IMR-90 (cell line): ENCODE measurements at regions not wholly inside any gene's neighbourhood (a gene's known extent, or its start where the extent isn't known, plus 50 kb on each side); places are given as distances from the start of the nearest gene placed in this dataset.

Experiments used
- ATAC-seq: fragments of 200-7000 bp; cut with Tn5 transposase; 2 replicates; pipeline ENCODE4 v1.9.1; 2020; ENCODE audit warnings: low read depth, mild to moderate bottlenecking, moderate library complexity
- BruUV-seq: library from RNA; stranded (reverse); fragments of 400-500 nt; replicated peaks from 2 replicates; lab custom pipeline; 2021; lab: Mats Ljungman, UMichigan
- CTCF ChIA-PET: fragments of 300-600 bp; formaldehyde crosslinking; extraction: SDS; loops from one replicate; lab custom pipeline; 2021; ENCODE audit warnings: antibody characterized with exemption; lab: Yijun Ruan, JAX
- POLR2A ChIA-PET: fragments of 300-600 bp; sonication (Branson Sonifier 250); formaldehyde crosslinking; loops from one replicate; lab custom pipeline; 2022; ENCODE audit warnings: antibody characterized with exemption; ENCODE audit not compliant: unreplicated experiment; lab: Charles Lee
- DNase-seq: peaks from one replicate; pipeline ENCODE4 v3.0.0; 2013
- H2AFZ ChIP-seq: replicated peaks from 2 replicates; pipeline ENCODE3; 2013; ENCODE audit warnings: low read length, mild to moderate bottlenecking; ENCODE audit not compliant: poor library complexity
- H2AK5ac ChIP-seq: 2 replicates; pipeline ENCODE4 v1.6.1; 2013; ENCODE audit warnings: low read depth, low read length, inconsistent platforms
- H2AK9ac ChIP-seq: replicated peaks from 2 replicates; pipeline ENCODE3; 2013; ENCODE audit warnings: mild to moderate bottlenecking, low read depth, low read length, moderate library complexity; ENCODE audit not compliant: poor library complexity
- H2BK120ac ChIP-seq: 2 replicates; pipeline ENCODE4 v1.6.1; 2013; ENCODE audit warnings: low read depth, low read length, inconsistent platforms
- H2BK15ac ChIP-seq: 3 replicates; pipeline ENCODE4 v1.6.1; 2013; ENCODE audit warnings: low read depth, low read length, inconsistent platforms
- H2BK20ac ChIP-seq: 2 replicates; pipeline ENCODE4 v1.6.1; 2013; ENCODE audit warnings: low read depth, mild to moderate bottlenecking, inconsistent platforms, low read length, moderate library complexity
- H2BK5ac ChIP-seq: 2 replicates; pipeline ENCODE4 v1.6.1; 2013; ENCODE audit warnings: mild to moderate bottlenecking, low read depth, low read length, inconsistent platforms; ENCODE audit not compliant: poor library complexity, severe bottlenecking
- H3K14ac ChIP-seq: replicated peaks from 2 replicates; pipeline ENCODE4 v1.6.1; 2013; ENCODE audit warnings: low read depth, low read length, inconsistent platforms
- H3K18ac ChIP-seq: 2 replicates; pipeline ENCODE4 v1.6.1; 2013; ENCODE audit warnings: low read depth, low read length, control low read depth
- H3K23ac ChIP-seq: 2 replicates; pipeline ENCODE4 v1.6.1; 2013; ENCODE audit warnings: low read depth, low read length, inconsistent platforms
- H3K27ac ChIP-seq: 2 replicates; pipeline ENCODE4 v1.5.1; 2013; ENCODE audit warnings: mild to moderate bottlenecking, control low read depth, low read length; ENCODE audit not compliant: insufficient read depth
- H3K27me3 ChIP-seq: 2 replicates; pipeline ENCODE4 v1.6.1; 2013; ENCODE audit warnings: low read length; ENCODE audit not compliant: control insufficient read depth, insufficient read depth
- H3K36me3 ChIP-seq: 2 replicates; pipeline ENCODE4 v1.6.1; 2013; ENCODE audit warnings: low read length, mixed read lengths; ENCODE audit not compliant: control insufficient read depth, insufficient read depth
- H3K4ac ChIP-seq: 2 replicates; pipeline ENCODE4 v1.6.1; 2013; ENCODE audit warnings: low read depth, low read length, inconsistent platforms
- H3K4me1 ChIP-seq: 2 replicates; pipeline ENCODE4 v1.6.1; 2013; ENCODE audit warnings: low read length, mixed read lengths; ENCODE audit not compliant: control insufficient read depth, insufficient read depth
- H3K4me2 ChIP-seq: 2 replicates; pipeline ENCODE4 v1.6.1; 2013; ENCODE audit warnings: low read depth, mild to moderate bottlenecking, control low read depth, low read length, moderate library complexity
- H3K4me3 ChIP-seq: 2 replicates; pipeline ENCODE4 v1.5.1; 2013; ENCODE audit warnings: low read depth, mild to moderate bottlenecking, control low read depth, low read length, moderate library complexity; ENCODE audit not compliant: insufficient read depth
- H3K56ac ChIP-seq: 2 replicates; pipeline ENCODE4 v1.6.1; 2013; ENCODE audit warnings: low read length, inconsistent platforms; ENCODE audit not compliant: insufficient read depth; ENCODE audit errors: extremely low read depth
- H3K79me1 ChIP-seq, 2 experiments: 2 replicates each; pipeline ENCODE4 v1.6.1; 2013; ENCODE audit warnings: low read length in 2 of 2, inconsistent platforms in 1 of 2, low read depth in 1 of 2
- H3K9ac ChIP-seq: 2 replicates; pipeline ENCODE4 v1.6.1; 2013; ENCODE audit warnings: low read depth, low read length, control low read depth
- H3K9me1 ChIP-seq: 2 replicates; pipeline ENCODE4 v1.6.1; 2013; ENCODE audit warnings: low read length, inconsistent platforms; ENCODE audit not compliant: insufficient read depth
- H3K9me3 ChIP-seq: 2 replicates; pipeline ENCODE4 v1.6.1; 2013; ENCODE audit warnings: low read length; ENCODE audit not compliant: control insufficient read depth, insufficient read depth
- H4K20me1 ChIP-seq: 2 replicates; pipeline ENCODE4 v1.6.1; 2013; ENCODE audit warnings: low read length, inconsistent platforms; ENCODE audit not compliant: insufficient read depth
- H4K5ac ChIP-seq: 2 replicates; pipeline ENCODE4 v1.6.1; 2013; ENCODE audit warnings: mild to moderate bottlenecking, low read depth, low read length, control low read depth
- H4K8ac ChIP-seq, 2 experiments: 2 replicates each; pipeline ENCODE4 v1.6.1; 2013; ENCODE audit warnings: low read depth in 2 of 2, low read length in 2 of 2, control low read depth in 1 of 2, inconsistent platforms in 1 of 2
- H4K91ac ChIP-seq: 2 replicates; pipeline ENCODE4 v1.6.1; 2013; ENCODE audit warnings: low read depth, low read length, inconsistent platforms; ENCODE audit not compliant: insufficient read depth
- CEBPB ChIP-seq: IDR thresholded peaks from 2 replicates; pipeline ENCODE4 v1.6.1; 2012; ENCODE audit warnings: low read depth, low read length, improper control_type of control experiment
- CHD1 ChIP-seq: IDR thresholded peaks from 2 replicates; pipeline ENCODE4 v1.6.1; 2012; ENCODE audit warnings: low read depth, low read length, improper control_type of control experiment
- CTCF ChIP-seq: conservative IDR thresholded peaks from 2 replicates; pipeline ENCODE4 v1.5.1; 2012; ENCODE audit warnings: mild to moderate bottlenecking, low read depth, low read length, improper control_type of control experiment
- FOS ChIP-seq: fragments of 150-350 bp; IDR thresholded peaks from 2 replicates; pipeline ENCODE4 v1.6.1; 2016; ENCODE audit warnings: low read depth, low read length
- MAFK ChIP-seq: IDR thresholded peaks from 2 replicates; pipeline ENCODE4 v1.6.1; 2012; ENCODE audit warnings: low read depth, low read length, improper control_type of control experiment
- MAZ ChIP-seq: IDR thresholded peaks from 2 replicates; pipeline ENCODE4 v1.6.1; 2012; ENCODE audit warnings: low read depth, mild to moderate bottlenecking, low read length, improper control_type of control experiment, moderate library complexity, borderline replicate concordance
- MXI1 ChIP-seq: IDR thresholded peaks from 2 replicates; pipeline ENCODE4 v1.6.1; 2012; ENCODE audit warnings: low read depth, mild to moderate bottlenecking, low read length, moderate library complexity, borderline replicate concordance
- NFE2L2 ChIP-seq: fragments of 150-350 bp; IDR thresholded peaks from 2 replicates; pipeline ENCODE4 v1.6.1; 2016; ENCODE audit warnings: low read depth, mild to moderate bottlenecking, low read length
- POLR2A ChIP-seq: IDR thresholded peaks from 2 replicates; pipeline ENCODE4 v1.6.1; 2012; ENCODE audit warnings: mild to moderate bottlenecking, low read depth, low read length
- RAD21 ChIP-seq: IDR thresholded peaks from 2 replicates; pipeline ENCODE4 v1.6.1; 2012; ENCODE audit warnings: low read length, improper control_type of control experiment
- SMC3 ChIP-seq: fragments of 150-350 bp; IDR thresholded peaks from 2 replicates; pipeline ENCODE4 v1.6.1; 2016; ENCODE audit warnings: low read depth, mild to moderate bottlenecking, antibody characterized with exemption, low read length, moderate library complexity
- WGBS, 2 experiments: methylation state at CpG; one replicate each; pipeline versions ENCODE4 v1.1.5 to v1.1.7; 2013; ENCODE audit warnings: missing lambda C conversion rate in 2 of 2; ENCODE audit not compliant: insufficient read length in 1 of 2; ENCODE audit errors: extremely low coverage in 2 of 2; 5-methylcytosine and 5-hydroxymethylcytosine counted together
- dilution Hi-C: fragments of 300-500 bp; cut with HindIII; formaldehyde crosslinking; loops from one replicate; pipeline ENCODE4 v1.14.3; 2018; ENCODE audit warnings: low sequenced_read_pairs; ENCODE audit not compliant: unreplicated experiment
- in situ Hi-C: fragments of 300-500 bp; cut with MboI; formaldehyde crosslinking; loops from 3 replicates; pipeline ENCODE4 v1.14.3; 2019; ENCODE audit warnings: low sequenced_read_pairs, inconsistent platforms, mixed read lengths
- intact Hi-C: fragments of 100-400 bp; cut with micrococcal nuclease; formaldehyde crosslinking; loops from 2 replicates; pipeline ENCODE4 v1.10.0; 2022
- TF ChIP-seq, protein P1 (sequence below): fragments of 150-350 bp; IDR thresholded peaks from 2 replicates; pipeline ENCODE4 v1.6.1; 2017; ENCODE audit warnings: mild to moderate bottlenecking, antibody characterized with exemption, low read length, low read depth
- TF ChIP-seq, protein P2 (sequence below): fragments of 150-350 bp; IDR thresholded peaks from 2 replicates; pipeline ENCODE4 v1.6.1; 2016; ENCODE audit warnings: low read depth, mild to moderate bottlenecking, low read length, moderate library complexity, borderline replicate concordance

DNA sequence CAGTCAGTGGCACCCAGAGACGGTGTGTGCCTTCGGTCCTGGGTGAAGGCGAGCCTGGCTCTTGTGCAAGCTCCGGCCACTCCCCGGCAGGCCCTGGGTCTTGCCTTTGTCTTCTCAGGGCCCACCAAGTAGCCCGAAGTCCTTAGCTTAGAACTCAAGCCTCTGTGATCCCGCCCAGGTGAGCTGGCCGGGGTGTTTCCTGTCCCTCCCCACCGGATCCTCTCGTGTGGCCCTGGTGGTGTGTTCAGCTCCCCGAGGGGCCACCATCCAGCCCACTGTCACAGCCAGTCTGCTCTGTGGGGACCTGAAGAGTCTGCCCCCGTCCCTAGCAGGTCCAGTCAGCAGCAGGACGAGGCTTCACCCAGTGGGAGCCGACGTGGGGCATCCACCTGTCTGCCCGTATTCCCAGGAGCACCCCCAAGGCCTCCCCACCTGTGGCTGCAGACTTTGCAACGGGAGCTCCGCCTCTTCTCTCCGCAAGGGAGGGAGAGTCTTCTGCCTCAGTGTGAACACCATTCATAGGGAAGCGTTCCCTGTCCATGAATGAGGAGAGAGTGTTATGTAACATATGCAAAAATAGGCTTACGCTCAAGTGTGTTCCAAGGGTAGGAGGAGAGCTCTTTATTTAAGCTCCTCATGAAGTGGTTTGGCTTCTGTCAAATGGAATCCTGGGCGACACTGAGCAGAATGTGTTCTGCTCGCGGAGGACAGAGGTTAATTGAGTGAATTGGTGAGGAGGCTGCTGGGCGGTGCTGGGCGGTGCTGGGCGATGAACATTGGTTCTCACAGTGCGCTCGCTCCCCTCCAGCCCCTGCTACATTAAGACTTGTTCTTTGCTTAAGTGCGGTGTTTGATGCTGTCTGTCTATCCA is 108.9 kb downstream of the CRYAA start (continued):
- TF ChIP-seq FOS, result no peak

DNA sequence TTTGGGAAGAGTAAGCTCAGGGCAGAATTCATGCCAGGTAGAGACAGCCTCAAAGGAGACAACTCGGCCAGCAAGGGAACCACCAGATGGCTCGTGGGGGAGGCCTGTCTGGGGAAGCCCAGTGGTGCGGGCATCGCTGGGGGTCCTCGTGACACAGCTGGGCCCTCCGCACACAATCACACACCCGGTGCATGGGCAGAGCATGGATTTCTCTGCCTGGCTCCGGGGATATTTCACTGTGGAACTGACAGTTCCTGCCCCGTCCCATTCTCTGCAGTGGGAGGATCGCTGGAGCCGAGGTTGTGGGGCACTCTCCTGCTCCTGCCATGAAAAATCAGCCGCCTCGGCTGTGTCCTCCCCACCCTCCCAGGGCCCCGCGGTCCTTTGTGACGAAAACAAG is 108.0 kb downstream of the CRYAA start:
- CTCF ChIA-PET, result no interaction called here
- H3K4ac ChIP-seq, result no peak overlapping the region
- H2BK120ac ChIP-seq, result no peak overlapping the region
- no peak overlapping the region for H4K91ac ChIP-seq
- H3K18ac ChIP-seq, result no peak overlapping the region
- peaks cover 59% of the 10 kb centered on the region for H3K27me3 ChIP-seq
- H3K4me2 ChIP-seq, result no peak overlapping the region
- in situ Hi-C loops (no loop called here), dilution Hi-C loops (no loop called here), intact Hi-C loops (no loop called here)
- H2AFZ ChIP-seq, result no peak overlapping the region
- DNase-seq (no peak), ATAC-seq (no peak)
- no peak overlapping the region for H2AK9ac ChIP-seq
- H2AK5ac ChIP-seq, result no peak overlapping the region
- no peaks in the 10 kb centered on the region for H3K36me3 ChIP-seq
- H3K56ac ChIP-seq, result no peak overlapping the region
- POLR2A ChIA-PET, result no interaction called here
- no peak overlapping the region for H3K9ac ChIP-seq
- BruUV-seq, result no TSS peak
- H3K14ac ChIP-seq, result no peak overlapping the region
- H3K23ac ChIP-seq, result no peak overlapping the region
- H2BK15ac ChIP-seq, result no peak overlapping the region
- H2BK5ac ChIP-seq, result no peak overlapping the region
- no peak overlapping the region for H2BK20ac ChIP-seq
- H3K27ac ChIP-seq, result no peak overlapping the region
- WGBS, 2 experiments, result 20% methylated on average over 1 of the region's 16 CpGs; no CpG with 5 or more reads in 1 of the 2 experiments
- H4K5ac ChIP-seq, result no peak overlapping the region
- H3K4me1 ChIP-seq, result no peaks in the 10 kb centered on the region
- H4K8ac ChIP-seq, result no peak overlapping the region
- no peaks in the 10 kb centered on the region; the same call in 1 of the 2 replicates for H3K9me1 ChIP-seq
- H3K79me1 ChIP-seq, result no peaks in the 10 kb centered on the region
- no peaks in the 10 kb centered on the region for H3K9me3 ChIP-seq
- H3K4me3 ChIP-seq, result no peak overlapping the region
- H4K20me1 ChIP-seq, result no peaks in the 10 kb centered on the region
- TF ChIP-seq, protein P1, sequence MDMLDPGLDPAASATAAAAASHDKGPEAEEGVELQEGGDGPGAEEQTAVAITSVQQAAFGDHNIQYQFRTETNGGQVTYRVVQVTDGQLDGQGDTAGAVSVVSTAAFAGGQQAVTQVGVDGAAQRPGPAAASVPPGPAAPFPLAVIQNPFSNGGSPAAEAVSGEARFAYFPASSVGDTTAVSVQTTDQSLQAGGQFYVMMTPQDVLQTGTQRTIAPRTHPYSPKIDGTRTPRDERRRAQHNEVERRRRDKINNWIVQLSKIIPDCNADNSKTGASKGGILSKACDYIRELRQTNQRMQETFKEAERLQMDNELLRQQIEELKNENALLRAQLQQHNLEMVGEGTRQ, result no peak
- TF ChIP-seq MAZ (no peak), SMC3 (no peak), FOS (no peak), CHD1 (no peak), RAD21 (no peak), NFE2L2 (no peak), POLR2A (no peak), MXI1 (no peak), MAFK (no peak), CEBPB (no peak), CTCF (no peak)
- TF ChIP-seq, protein P2, sequence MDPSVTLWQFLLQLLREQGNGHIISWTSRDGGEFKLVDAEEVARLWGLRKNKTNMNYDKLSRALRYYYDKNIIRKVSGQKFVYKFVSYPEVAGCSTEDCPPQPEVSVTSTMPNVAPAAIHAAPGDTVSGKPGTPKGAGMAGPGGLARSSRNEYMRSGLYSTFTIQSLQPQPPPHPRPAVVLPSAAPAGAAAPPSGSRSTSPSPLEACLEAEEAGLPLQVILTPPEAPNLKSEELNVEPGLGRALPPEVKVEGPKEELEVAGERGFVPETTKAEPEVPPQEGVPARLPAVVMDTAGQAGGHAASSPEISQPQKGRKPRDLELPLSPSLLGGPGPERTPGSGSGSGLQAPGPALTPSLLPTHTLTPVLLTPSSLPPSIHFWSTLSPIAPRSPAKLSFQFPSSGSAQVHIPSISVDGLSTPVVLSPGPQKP, result no peak
